PC-9 (cell line): ENCODE measurements at regions not wholly inside any gene's neighbourhood (a gene's known extent, or its start where the extent isn't known, plus 50 kb on each side); places are given as distances from the start of the nearest gene placed in this dataset.

Experiments
- BruUV-seq: library from RNA; stranded (reverse); fragments of 400-500 nt; replicated peaks from 2 replicates; lab custom pipeline; 2021; lab: Mats Ljungman, UMichigan
- CTCF ChIA-PET: fragments of 300-600 bp; sonication (Branson Sonifier 250); formaldehyde crosslinking; loops from one replicate; lab custom pipeline; 2022; ENCODE audit warnings: antibody characterized with exemption; lab: Charles Lee
- POLR2A ChIA-PET: fragments of 300-600 bp; sonication (Branson Sonifier 250); formaldehyde crosslinking; loops from one replicate; lab custom pipeline; 2022; ENCODE audit warnings: antibody characterized with exemption; ENCODE audit not compliant: unreplicated experiment; lab: Charles Lee
- DNase-seq, 2 experiments: peaks; one replicate each; pipeline versions ENCODE4 v3.0.0 to v3.0.0-alpha.2; 2015 to 2022; ENCODE audit warnings: mixed read lengths in 1 of 2
- H2AFZ ChIP-seq: fragments of 200-600 bp; sonication (generic); 2 replicates; pipeline ENCODE4 v1.8.1; 2017; ENCODE audit warnings: antibody characterized with exemption
- H3F3A ChIP-seq: fragments of 200-600 bp; sonication (generic); 2 replicates; pipeline ENCODE4 v1.8.1; 2017; ENCODE audit warnings: antibody characterized with exemption, mild to moderate bottlenecking, low read depth; ENCODE audit not compliant: insufficient read depth
- H3K27ac ChIP-seq: fragments of 200-600 bp; sonication (generic); 2 replicates; pipeline ENCODE4 v1.6.1; 2016; ENCODE audit warnings: mixed run types
- H3K27me3 ChIP-seq: fragments of 200-600 bp; sonication (generic); 2 replicates; pipeline ENCODE4 v1.6.1; 2016; ENCODE audit warnings: low read depth, mixed run types; ENCODE audit not compliant: insufficient read depth
- H3K36me3 ChIP-seq: fragments of 200-600 bp; sonication (generic); 2 replicates; pipeline ENCODE4 v1.6.1; 2016; ENCODE audit warnings: low read depth, mixed run types
- H3K4me1 ChIP-seq: fragments of 200-600 bp; sonication (generic); replicated peaks from 2 replicates; pipeline ENCODE4 v1.6.1; 2016; ENCODE audit warnings: mixed run types; ENCODE audit not compliant: insufficient read depth
- H3K4me2 ChIP-seq: fragments of 200-600 bp; sonication (generic); 2 replicates; pipeline ENCODE4 v1.6.1; 2017; ENCODE audit warnings: mixed run types
- H3K4me3 ChIP-seq: fragments of 200-600 bp; sonication (generic); 2 replicates; pipeline ENCODE4 v1.6.1; 2016; ENCODE audit warnings: mixed run types
- H3K79me2 ChIP-seq: fragments of 200-600 bp; sonication (generic); 2 replicates; pipeline ENCODE4 v1.6.1; 2017; ENCODE audit warnings: low read depth, mixed run types
- H3K9me2 ChIP-seq: fragments of 200-600 bp; sonication (generic); 2 replicates; pipeline ENCODE4 v1.8.1; 2017; ENCODE audit warnings: mild to moderate bottlenecking; ENCODE audit not compliant: insufficient read depth
- H3K9me3 ChIP-seq: fragments of 200-600 bp; sonication (generic); 2 replicates; pipeline ENCODE4 v1.8.1; 2016; ENCODE audit warnings: low read depth; ENCODE audit not compliant: insufficient read depth
- H4K20me1 ChIP-seq: fragments of 200-600 bp; sonication (generic); 2 replicates; pipeline ENCODE4 v1.8.1; 2017; ENCODE audit not compliant: insufficient read depth
- EZH2 ChIP-seq: fragments of 200-600 bp; sonication (generic); IDR thresholded peaks from 2 replicates; pipeline ENCODE4 v1.8.0; 2017; ENCODE audit warnings: antibody characterized with exemption, low read depth
- intact Hi-C: fragments of 100-400 bp; cut with micrococcal nuclease; formaldehyde crosslinking; loops from one replicate; pipeline ENCODE4 v1.10.0; 2022; ENCODE audit not compliant: unreplicated experiment
- TF ChIP-seq, protein P1 (sequence below): fragments of 200-600 bp; sonication (generic); conservative IDR thresholded peaks from 2 replicates; pipeline ENCODE4 v1.6.1; 2017; ENCODE audit warnings: mixed run types, antibody characterized with exemption, mild to moderate bottlenecking, moderate library complexity

DNA sequence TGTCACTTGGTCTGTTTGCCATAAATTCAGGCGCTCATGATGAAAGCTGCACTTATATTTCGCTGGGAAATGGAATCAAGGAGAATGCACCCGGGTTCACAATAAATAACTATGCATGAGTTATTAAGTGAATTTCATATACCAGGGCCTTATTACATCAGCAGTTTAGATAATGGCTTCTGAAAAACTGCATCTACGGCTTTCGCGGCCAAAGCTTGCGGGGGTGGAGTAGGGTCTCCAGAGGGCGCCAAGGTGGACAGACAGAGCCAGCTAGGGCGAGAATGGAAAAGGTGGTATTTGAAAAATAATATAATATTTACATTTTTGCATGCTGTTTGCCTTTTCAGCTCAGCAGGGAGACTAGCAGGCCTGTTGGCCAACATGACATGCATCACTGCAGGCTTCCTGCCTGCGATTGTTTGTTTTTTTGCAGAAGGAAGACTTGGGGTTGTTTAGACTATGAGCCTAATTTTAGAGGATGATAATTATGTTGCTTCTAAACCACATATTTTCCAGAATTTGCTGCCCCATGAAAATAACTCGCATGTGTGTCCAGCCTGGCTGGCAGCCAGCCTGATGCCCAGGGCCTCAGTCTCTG is 173.8 kb upstream of the IRX3 start:
- no peak for TF ChIP-seq EZH2
- TF ChIP-seq, protein P1, sequence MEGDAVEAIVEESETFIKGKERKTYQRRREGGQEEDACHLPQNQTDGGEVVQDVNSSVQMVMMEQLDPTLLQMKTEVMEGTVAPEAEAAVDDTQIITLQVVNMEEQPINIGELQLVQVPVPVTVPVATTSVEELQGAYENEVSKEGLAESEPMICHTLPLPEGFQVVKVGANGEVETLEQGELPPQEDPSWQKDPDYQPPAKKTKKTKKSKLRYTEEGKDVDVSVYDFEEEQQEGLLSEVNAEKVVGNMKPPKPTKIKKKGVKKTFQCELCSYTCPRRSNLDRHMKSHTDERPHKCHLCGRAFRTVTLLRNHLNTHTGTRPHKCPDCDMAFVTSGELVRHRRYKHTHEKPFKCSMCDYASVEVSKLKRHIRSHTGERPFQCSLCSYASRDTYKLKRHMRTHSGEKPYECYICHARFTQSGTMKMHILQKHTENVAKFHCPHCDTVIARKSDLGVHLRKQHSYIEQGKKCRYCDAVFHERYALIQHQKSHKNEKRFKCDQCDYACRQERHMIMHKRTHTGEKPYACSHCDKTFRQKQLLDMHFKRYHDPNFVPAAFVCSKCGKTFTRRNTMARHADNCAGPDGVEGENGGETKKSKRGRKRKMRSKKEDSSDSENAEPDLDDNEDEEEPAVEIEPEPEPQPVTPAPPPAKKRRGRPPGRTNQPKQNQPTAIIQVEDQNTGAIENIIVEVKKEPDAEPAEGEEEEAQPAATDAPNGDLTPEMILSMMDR = no peak
- CTCF ChIA-PET = no interaction called here
- H2AFZ ChIP-seq = no peak overlapping the region

DNA sequence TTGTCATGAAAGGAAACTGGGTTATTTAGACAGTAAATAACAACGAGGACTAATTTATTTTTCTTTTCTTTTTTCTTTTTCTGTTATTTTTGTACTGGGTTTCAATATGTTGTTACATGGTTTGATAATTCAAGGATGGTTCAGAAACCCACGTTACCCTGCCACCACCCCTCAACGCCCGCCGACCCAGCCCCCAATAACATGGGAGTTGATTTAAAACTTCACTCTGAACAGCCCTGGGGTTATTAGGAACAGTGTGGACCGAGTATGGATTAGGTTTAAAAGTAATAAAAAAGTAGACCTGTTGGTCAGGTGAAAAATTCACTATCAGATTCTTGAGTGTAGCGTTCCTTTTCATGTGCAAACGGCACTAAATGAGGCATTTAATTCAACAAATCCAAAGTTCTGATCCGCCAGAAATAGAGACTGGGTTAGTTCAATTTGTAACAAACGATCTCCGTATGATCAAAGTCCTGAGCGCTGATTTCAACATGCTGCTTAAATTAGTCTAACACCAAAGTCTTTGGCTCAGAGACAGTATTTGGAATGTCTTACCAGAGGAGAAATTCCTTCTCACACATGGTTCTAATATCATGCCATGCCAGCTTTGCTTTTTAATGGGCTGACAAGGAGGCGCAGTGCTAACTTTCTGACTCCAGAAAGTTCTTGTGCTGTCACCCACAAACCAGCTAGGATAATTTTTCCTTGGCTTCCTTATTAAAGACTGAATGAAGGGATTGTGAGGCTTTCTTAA is 173.1 kb upstream of the IRX3 start:
- no peak overlapping the region for H3K27ac ChIP-seq
- H3K9me2 ChIP-seq = no peaks in the 10 kb centered on the region
- intact Hi-C loops = no loop called here
- no peak for TF ChIP-seq EZH2
- TF ChIP-seq, protein P1 = no peak
- ChIA-PET POLR2A (no interaction called here), CTCF (no interaction called here)
- H3K79me2 ChIP-seq = no peaks in the 10 kb centered on the region
- H3K4me1 ChIP-seq = no peaks in the 10 kb centered on the region
- H3K9me3 ChIP-seq = peaks cover 8% of the 10 kb centered on the region; the same call in 1 of the 2 replicates
- H3K4me2 ChIP-seq = no peak overlapping the region
- no peaks in the 10 kb centered on the region for H4K20me1 ChIP-seq
- DNase-seq = no peak
- no peaks in the 10 kb centered on the region for H3F3A ChIP-seq
- H3K4me3 ChIP-seq = no peak overlapping the region
- H2AFZ ChIP-seq = no peak overlapping the region
- no TSS peak for BruUV-seq
- H3K36me3 ChIP-seq = no peaks in the 10 kb centered on the region
- no peaks in the 10 kb centered on the region for H3K27me3 ChIP-seq

More for the DNA sequence above, 173.8 kb upstream of the IRX3 start:
- no peaks in the 10 kb centered on the region for H3K79me2 ChIP-seq
- H3F3A ChIP-seq = no peaks in the 10 kb centered on the region
- intact Hi-C loops = no loop called here
- no peak overlapping the region for H3K4me3 ChIP-seq
- no peak overlapping the region for H3K27ac ChIP-seq
- peaks cover 11% of the 10 kb centered on the region; the same call in 1 of the 2 replicates for H3K9me3 ChIP-seq
- no peaks in the 10 kb centered on the region for H3K4me1 ChIP-seq
- POLR2A ChIA-PET = no interaction called here
- H3K9me2 ChIP-seq = no peaks in the 10 kb centered on the region
- DNase-seq = no peak
- H3K4me2 ChIP-seq = no peak overlapping the region
- no peaks in the 10 kb centered on the region for H4K20me1 ChIP-seq
- H3K27me3 ChIP-seq = no peaks in the 10 kb centered on the region
- no TSS peak for BruUV-seq
- no peaks in the 10 kb centered on the region for H3K36me3 ChIP-seq

DNA sequence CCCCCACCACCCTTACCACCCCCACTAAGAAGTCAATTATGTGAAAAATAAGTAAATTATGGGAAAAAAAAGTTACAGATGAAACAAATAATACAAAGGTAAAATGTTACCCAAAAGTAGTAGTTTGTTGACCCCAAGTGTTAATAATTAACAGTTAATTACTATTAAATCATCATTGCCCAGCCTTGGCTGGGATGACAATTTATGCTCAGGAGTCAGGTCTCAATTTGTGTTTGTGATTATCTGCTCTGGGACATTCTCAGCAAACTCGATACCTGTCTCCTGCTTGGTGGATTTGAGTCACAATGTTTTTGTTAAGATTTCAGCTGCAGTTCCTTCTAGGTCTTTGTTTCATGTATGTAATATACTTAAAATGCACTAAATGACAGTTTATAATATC is 172.3 kb upstream of the IRX3 start:
- BruUV-seq = no TSS peak
- POLR2A ChIA-PET = no interaction called here

More for the DNA sequence above, 172.3 kb upstream of the IRX3 start:
- TF ChIP-seq, protein P1 = no peak
- no peak for TF ChIP-seq EZH2
- CTCF ChIA-PET = no interaction called here
- Histone ChIP-seq H3K9me3 (0 out of 2 replicates have a peak, but pooled peaks cover 5% of the 10 kb centered on the region), H3K79me2 (no peaks in the 10 kb centered on the region), H3K4me1 (no peaks in the 10 kb centered on the region), H3K27ac (no peak overlapping the region), H3K36me3 (no peaks in the 10 kb centered on the region), H3K9me2 (no peaks in the 10 kb centered on the region), H3K4me3 (no peak overlapping the region), H3F3A (no peaks in the 10 kb centered on the region), H3K27me3 (no peaks in the 10 kb centered on the region), H2AFZ (no peak overlapping the region), H4K20me1 (no peaks in the 10 kb centered on the region), H3K4me2 (no peak overlapping the region)
- no peak for DNase-seq
- intact Hi-C loops = no loop called here
